Fibroblast of skin of right quadriceps (primary cell): ENCODE measurements at regions not wholly inside any gene's neighbourhood (a gene's known extent, or its start where the extent isn't known, plus 50 kb on each side); places are given as distances from the start of the nearest gene placed in this dataset.

Source experiments
- DNase-seq: peaks from one replicate; pipeline ENCODE4 v3.0.0-alpha.2; 2013

- no peak for DNase-seq
Measured at GRCh38 chr17:63134867-63135266, 168.8 kb downstream of the TANC2 start.

GRCh38 chr17:63136369-63137012 is 170.5 kb downstream of the TANC2 start:
- DNase-seq, result no peak

GRCh38 chr17:63137163-63137562 is 171.1 kb downstream of the TANC2 start:
- no peak for DNase-seq

- peak; percentile 41 for DNase-seq
Measured at GRCh38 chr17:63138713-63139112, 172.7 kb downstream of the TANC2 start.

GRCh38 chr17:63139356-63139755 is 173.3 kb downstream of the TANC2 start:
- DNase-seq, result no peak

GRCh38 chr17:63140255-63140654 is 174.2 kb downstream of the TANC2 start:
- peak; percentile 48 for DNase-seq

GRCh38 chr17:63142836-63143235 is 176.8 kb downstream of the TANC2 start:
- DNase-seq, result no peak

- no peak for DNase-seq
Measured at GRCh38 chr17:63150490-63150889, 184.5 kb downstream of the TANC2 start.

GRCh38 chr17:63150994-63151464 is 185.0 kb downstream of the TANC2 start:
- peak; percentile 74 for DNase-seq

GRCh38 chr17:63151941-63152523 is 186.0 kb downstream of the TANC2 start:
- peak; percentile 63 for DNase-seq

- no peak for DNase-seq
Measured at GRCh38 chr17:63153488-63153887, 187.5 kb downstream of the TANC2 start.

GRCh38 chr17:63154586-63155244 is 188.7 kb downstream of the TANC2 start:
- DNase-seq, result no peak

- DNase-seq, result no peak
Measured at GRCh38 chr17:63156986-63157385, 191.0 kb downstream of the TANC2 start.

GRCh38 chr17:63162406-63163157 is 196.5 kb downstream of the TANC2 start:
- DNase-seq, result no peak

GRCh38 chr17:63163158-63163520 is 197.1 kb downstream of the TANC2 start:
- no peak for DNase-seq

GRCh38 chr17:63165400-63165799 is 199.4 kb downstream of the TANC2 start:
- no peak for DNase-seq

- DNase-seq, result no peak
Measured at GRCh38 chr17:63170795-63171194, 204.8 kb downstream of the TANC2 start.

GRCh38 chr17:63171428-63172393 is 205.7 kb downstream of the TANC2 start:
- peak; percentile 59 for DNase-seq

GRCh38 chr17:63173450-63173849 is 207.4 kb downstream of the TANC2 start:
- no peak for DNase-seq

GRCh38 chr17:63173903-63174302 is 207.9 kb downstream of the TANC2 start:
- DNase-seq, result peak; percentile 18

GRCh38 chr17:63178530-63178929 is 212.5 kb downstream of the TANC2 start:
- DNase-seq, result peak; percentile 51

- DNase-seq, result no peak
Measured at GRCh38 chr17:63181856-63182255, 215.8 kb downstream of the TANC2 start.
